Mucosa of descending colon (tissue), 3 donors: ENCODE measurements at regions not wholly inside any gene's neighbourhood (a gene's known extent, or its start where the extent isn't known, plus 50 kb on each side); places are given as distances from the start of the nearest gene placed in this dataset.

Experiments
- ATAC-seq: fragments of 200-7000 bp; cut with Tn5 transposase; one replicate; pipeline ENCODE4 v1.9.1; 2020; ENCODE audit warnings: mild to moderate bottlenecking, moderate library complexity
- DNase-seq, 3 donors: peaks; one replicate each; pipeline ENCODE4 v3.0.0-alpha.2; 2020
- H3K36me3 ChIP-seq: fragments of 200-600 bp; one replicate; pipeline ENCODE4 v1.8.0; 2021; ENCODE audit warnings: low read depth, mild to moderate bottlenecking
- H3K4me1 ChIP-seq: fragments of 200-600 bp; one replicate; pipeline ENCODE4 v1.8.0; 2021; ENCODE audit warnings: low read depth, mild to moderate bottlenecking
- H3K4me3 ChIP-seq: fragments of 200-600 bp; one replicate; pipeline ENCODE4 v1.8.0; 2021; ENCODE audit warnings: mild to moderate bottlenecking
- H3K9me3 ChIP-seq: fragments of 200-600 bp; one replicate; pipeline ENCODE4 v1.8.0; 2021; ENCODE audit warnings: mild to moderate bottlenecking
- CTCF ChIP-seq: fragments of 200-600 bp; IDR thresholded peaks from one replicate; pipeline ENCODE4 v1.8.0; 2022; ENCODE audit warnings: antibody characterized with exemption, mild to moderate bottlenecking
- intact Hi-C, 2 donors: fragments of 100-400 bp; cut with DNase I in 1 of 2; cut with micrococcal nuclease in 1 of 2; formaldehyde crosslinking; loops; one replicate each; pipeline versions ENCODE4 v1.11.0 to v1.11.1; 2022; cut with DNase I, micrococcal nuclease
- donor health status: DM: no; HTN: no; CAD: no; lungs with moderate emphysema.
- donor health status: DM: no; HTN: no; CAD: no.
- donor health status: DM: no; HTN: yes; CAD: no.

DNA sequence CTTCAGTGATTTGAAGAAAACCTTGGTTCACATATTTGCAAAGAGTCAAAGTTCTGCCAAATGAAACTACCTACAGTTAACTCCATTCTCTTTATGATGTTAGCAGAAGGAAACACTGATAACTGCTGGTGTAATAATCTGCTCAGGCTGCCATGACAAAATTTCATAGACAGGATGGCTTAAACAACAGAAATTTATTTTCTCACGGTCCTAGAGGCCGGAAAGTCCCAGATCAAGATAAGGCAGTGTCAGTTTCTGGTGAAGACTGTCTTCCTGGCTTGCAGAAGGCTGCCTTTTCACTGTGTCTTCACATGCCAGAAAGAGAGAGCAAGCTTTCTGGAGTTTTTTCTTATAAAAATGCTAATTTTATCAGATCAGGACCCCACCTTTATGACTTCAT is 102.4 kb upstream of the PARP8 start:
- H3K4me1 ChIP-seq, result no peaks in the 10 kb centered on the region
- no peak for TF ChIP-seq CTCF
- DNase-seq, result no peak
- H3K9me3 ChIP-seq, result peaks cover 3% of the 10 kb centered on the region
- H3K4me3 ChIP-seq, result no peak overlapping the region
- intact Hi-C loops, result no loop called here
- peak; percentile 85 for ATAC-seq
- no peaks in the 10 kb centered on the region for H3K36me3 ChIP-seq

DNA sequence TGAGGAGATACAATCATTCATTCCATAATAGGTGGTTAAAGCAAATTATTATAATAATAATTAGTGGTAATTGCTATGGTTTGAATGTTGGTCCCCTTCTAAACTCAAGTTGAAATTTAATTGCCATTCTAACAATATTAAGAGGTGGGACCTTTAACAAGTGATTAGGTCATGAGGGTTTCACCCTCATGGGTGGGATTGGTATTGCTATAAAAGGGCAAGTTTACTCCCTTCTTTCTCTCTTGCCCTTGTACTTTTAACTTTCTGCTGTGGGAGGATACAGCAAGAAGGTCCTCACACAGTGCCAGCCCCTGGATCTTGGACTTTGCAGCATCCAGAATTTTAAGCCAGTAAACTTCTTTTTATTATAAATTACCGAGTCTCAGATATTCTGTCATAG is 101.9 kb upstream of the PARP8 start:
- no peaks in the 10 kb centered on the region for H3K4me1 ChIP-seq
- no peak for DNase-seq
- intact Hi-C loops, result no loop called here
- H3K36me3 ChIP-seq, result no peaks in the 10 kb centered on the region
- no peak for TF ChIP-seq CTCF
- no peak for ATAC-seq
- H3K9me3 ChIP-seq, result peaks cover 3% of the 10 kb centered on the region
- no peak overlapping the region for H3K4me3 ChIP-seq

GRCh38 chr5:50574121-50574520 is 92.3 kb upstream of the PARP8 start:
- no peaks in the 10 kb centered on the region for H3K9me3 ChIP-seq
- intact Hi-C loops, result no loop called here
- no peaks in the 10 kb centered on the region for H3K36me3 ChIP-seq
- no peaks in the 10 kb centered on the region for H3K4me1 ChIP-seq
- DNase-seq, result no peak
- TF ChIP-seq CTCF, result no peak
- H3K4me3 ChIP-seq, result no peak overlapping the region
- no peak for ATAC-seq

GRCh38 chr5:50575740-50576139 is 90.7 kb upstream of the PARP8 start:
- H3K4me3 ChIP-seq, result no peak overlapping the region
- DNase-seq (no peak), ATAC-seq (no peak)
- TF ChIP-seq CTCF, result no peak
- no peaks in the 10 kb centered on the region for H3K36me3 ChIP-seq
- intact Hi-C loops, result no loop called here
- H3K4me1 ChIP-seq, result no peaks in the 10 kb centered on the region
- no peaks in the 10 kb centered on the region for H3K9me3 ChIP-seq

- DNase-seq (no peak), ATAC-seq (no peak)
- H3K4me3 ChIP-seq, result no peak overlapping the region
- H3K9me3 ChIP-seq, result no peaks in the 10 kb centered on the region
- intact Hi-C loops, result no loop called here
- H3K36me3 ChIP-seq, result no peaks in the 10 kb centered on the region
- no peaks in the 10 kb centered on the region for H3K4me1 ChIP-seq
- no peak for TF ChIP-seq CTCF
Measured at GRCh38 chr5:50576265-50576664, 90.2 kb upstream of the PARP8 start.

DNA sequence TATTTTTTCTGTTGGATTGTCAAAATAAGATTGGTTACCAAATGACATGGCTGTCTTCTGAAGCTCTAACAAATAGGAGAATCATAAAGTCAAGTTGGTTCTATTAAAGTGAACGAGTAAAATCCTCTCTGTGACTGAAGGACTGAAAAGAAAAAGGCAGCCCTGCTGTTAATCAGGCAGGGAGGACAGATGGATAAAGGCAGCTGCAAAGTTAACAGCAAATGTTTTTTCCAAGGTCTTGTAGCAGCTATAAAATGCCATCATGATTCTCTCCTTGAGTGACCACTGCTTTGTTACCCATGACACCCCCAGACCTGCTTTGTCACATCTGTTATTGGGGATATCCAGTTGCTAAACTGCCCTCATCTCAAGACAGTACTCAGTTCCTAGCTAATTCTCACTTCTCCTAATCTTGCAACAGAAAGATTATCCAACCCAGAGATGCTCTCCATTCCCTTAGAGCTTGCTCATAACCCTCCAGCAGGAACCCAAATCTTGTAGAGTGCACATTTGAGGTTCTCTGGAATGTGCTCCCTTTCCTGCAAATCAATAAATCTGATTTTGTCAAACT is 89.7 kb upstream of the PARP8 start:
- ATAC-seq (no peak), DNase-seq (no peak)
- Histone ChIP-seq H3K4me3 (no peak overlapping the region), H3K36me3 (no peaks in the 10 kb centered on the region), H3K9me3 (no peaks in the 10 kb centered on the region), H3K4me1 (no peaks in the 10 kb centered on the region)
- TF ChIP-seq CTCF, result no peak
- intact Hi-C loops, result no loop called here
